ENCODE measurements at regions not wholly inside any gene's neighbourhood (a gene's known extent, or its start where the extent isn't known, plus 50 kb on each side); places are given as distances from the start of the nearest gene placed in this dataset.

GRCh38 chr16:73997971-73998370 is 298.6 kb upstream of the PSMD7 start:
- no peak overlapping the region for H3K4me3 ChIP-seq
- H3K27me3 ChIP-seq, result no peaks in the 10 kb centered on the region
- no peaks in the 10 kb centered on the region for H3K9me3 ChIP-seq (replicated peaks)
- no peaks in the 10 kb centered on the region for H3K4me1 ChIP-seq
- no peak for DNase-seq
- no peaks in the 10 kb centered on the region for H3K36me3 ChIP-seq
- H3K27ac ChIP-seq, result no peak overlapping the region

- no peak overlapping the region for H3K27ac ChIP-seq
- H3K4me3 ChIP-seq, result no peak overlapping the region
- no peak for DNase-seq
- no peaks in the 10 kb centered on the region for H3K27me3 ChIP-seq
- H3K4me1 ChIP-seq, result no peaks in the 10 kb centered on the region
- no peaks in the 10 kb centered on the region for H3K9me3 ChIP-seq (replicated peaks)
- H3K36me3 ChIP-seq, result no peaks in the 10 kb centered on the region
Observed at GRCh38 chr16:73997340-73997711, 299.3 kb upstream of the PSMD7 start.

- H3K27ac ChIP-seq, result no peak overlapping the region
- H3K27me3 ChIP-seq, result no peaks in the 10 kb centered on the region
- no peaks in the 10 kb centered on the region for H3K9me3 ChIP-seq (replicated peaks)
- H3K4me1 ChIP-seq, result no peaks in the 10 kb centered on the region
- no peak for DNase-seq
- H3K4me3 ChIP-seq, result no peak overlapping the region
- no peaks in the 10 kb centered on the region for H3K36me3 ChIP-seq
Observed at GRCh38 chr16:73996624-73997339, 299.8 kb upstream of the PSMD7 start.

DNA sequence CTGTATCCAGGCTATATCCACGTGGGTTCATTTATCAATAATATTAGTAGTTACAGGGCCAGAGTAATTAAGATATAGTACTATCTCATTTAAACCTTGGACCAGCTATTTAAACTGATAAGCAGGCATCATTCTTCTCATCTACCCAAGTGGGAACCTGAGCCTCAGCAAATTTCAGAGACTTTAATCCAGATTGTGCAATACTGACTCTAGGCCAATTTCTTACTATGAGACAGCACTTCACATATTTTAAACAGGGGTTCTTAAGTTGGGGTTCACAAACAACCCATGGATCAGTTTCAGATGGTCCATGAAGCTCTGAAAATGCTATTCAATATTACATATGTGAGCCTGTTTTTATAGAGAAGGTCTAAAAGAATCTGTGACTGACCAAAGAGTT is 302.7 kb upstream of the PSMD7 start:
- Histone ChIP-seq H3K27me3 (no peaks in the 10 kb centered on the region), H3K27ac (no peak overlapping the region), H3K4me1 (no peaks in the 10 kb centered on the region), H3K4me3 (no peak overlapping the region), H3K9me3 (replicated peaks) (no peaks in the 10 kb centered on the region), H3K36me3 (no peaks in the 10 kb centered on the region)
- DNase-seq, result no peak

GRCh38 chr16:73978407-73978784 is 318.2 kb upstream of the PSMD7 start:
- Histone ChIP-seq H3K4me1 (no peaks in the 10 kb centered on the region), H3K9me3 (replicated peaks) (no peaks in the 10 kb centered on the region), H3K27me3 (no peaks in the 10 kb centered on the region), H3K4me3 (no peak overlapping the region), H3K36me3 (no peaks in the 10 kb centered on the region), H3K27ac (no peak overlapping the region)
- DNase-seq, result no peak

DNA sequence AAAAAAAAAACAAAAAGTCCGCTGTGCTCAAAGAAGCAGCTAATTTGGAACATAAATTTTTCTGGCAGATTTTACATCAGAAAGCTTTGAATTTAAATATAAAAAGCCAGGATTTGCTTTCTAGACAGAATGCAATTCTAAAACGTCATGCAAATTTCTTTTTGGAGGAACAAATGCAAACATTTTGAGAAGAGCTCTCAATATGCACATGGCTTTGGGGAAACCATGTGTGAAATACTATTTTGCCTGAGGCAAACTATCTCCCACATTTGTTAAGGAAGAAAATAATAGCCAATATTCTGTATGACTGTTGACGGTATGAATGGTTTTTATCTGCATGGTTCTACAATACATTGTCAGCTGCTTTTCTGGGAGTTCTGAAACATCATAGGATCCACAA is 320.0 kb upstream of the PSMD7 start:
- no peaks in the 10 kb centered on the region for H3K36me3 ChIP-seq
- H3K4me1 ChIP-seq, result no peaks in the 10 kb centered on the region
- H3K9me3 ChIP-seq (replicated peaks), result no peaks in the 10 kb centered on the region
- no peaks in the 10 kb centered on the region for H3K27me3 ChIP-seq
- no peak for DNase-seq
- no peak overlapping the region for H3K4me3 ChIP-seq
- no peak overlapping the region for H3K27ac ChIP-seq

DNA sequence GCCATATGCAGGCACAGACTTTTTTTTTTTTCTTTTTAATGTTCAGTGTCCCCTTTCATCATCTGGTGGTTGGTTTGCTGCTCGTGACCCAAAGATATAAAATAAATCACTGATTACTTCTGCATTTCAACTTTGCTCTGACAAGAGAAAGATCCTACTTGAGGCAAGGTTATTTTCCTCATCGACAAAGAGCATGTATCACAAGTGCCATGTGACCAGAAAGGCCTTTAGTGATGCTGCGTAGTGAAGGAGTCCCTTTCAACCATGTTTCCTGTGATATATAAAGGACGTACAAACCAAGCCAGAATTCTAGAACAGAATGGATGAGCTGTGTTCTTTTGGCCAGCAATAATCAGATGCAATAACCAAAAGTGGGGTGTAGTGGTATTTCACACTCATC is 323.4 kb upstream of the PSMD7 start:
- Histone ChIP-seq H3K4me1 (no peaks in the 10 kb centered on the region), H3K27ac (no peak overlapping the region), H3K27me3 (no peaks in the 10 kb centered on the region), H3K4me3 (no peak overlapping the region), H3K9me3 (replicated peaks) (no peaks in the 10 kb centered on the region), H3K36me3 (no peaks in the 10 kb centered on the region)
- no peak for DNase-seq

GRCh38 chr16:73966851-73967250 is 329.8 kb upstream of the PSMD7 start:
- Histone ChIP-seq H3K4me3 (no peak overlapping the region), H3K36me3 (no peaks in the 10 kb centered on the region), H3K9me3 (replicated peaks) (no peaks in the 10 kb centered on the region), H3K27ac (no peak overlapping the region), H3K4me1 (no peaks in the 10 kb centered on the region), H3K27me3 (no peaks in the 10 kb centered on the region)
- peak; percentile 29 to 34 for DNase-seq

DNA sequence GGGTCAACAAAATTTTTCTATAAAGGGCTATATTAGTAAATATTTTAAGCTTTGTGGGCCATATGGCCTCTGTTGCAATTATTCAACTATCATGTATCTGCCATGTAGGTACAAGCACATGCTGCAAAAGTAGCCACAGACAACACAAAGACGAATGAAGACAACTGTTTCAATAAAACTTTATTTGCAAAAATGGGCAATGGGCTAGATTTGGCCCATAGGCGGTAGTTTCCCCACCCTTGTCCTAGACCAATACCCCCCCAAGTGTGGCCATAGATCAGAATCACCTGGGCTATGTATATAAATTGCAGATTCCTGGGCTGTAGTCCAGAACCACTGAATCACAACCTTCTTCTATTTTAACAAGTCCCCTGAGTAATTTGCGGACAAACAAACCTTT is 331.0 kb upstream of the PSMD7 start:
- Histone ChIP-seq H3K4me3 (no peak overlapping the region), H3K27ac (no peak overlapping the region), H3K36me3 (no peaks in the 10 kb centered on the region), H3K9me3 (replicated peaks) (no peaks in the 10 kb centered on the region), H3K27me3 (no peaks in the 10 kb centered on the region), H3K4me1 (no peaks in the 10 kb centered on the region)
- DNase-seq, result no peak

- Histone ChIP-seq H3K36me3 (no peaks in the 10 kb centered on the region), H3K4me1 (no peaks in the 10 kb centered on the region)
- peak; percentile 37 to 63 for DNase-seq
Observed at GRCh38 chr16:73956587-73957494, 339.8 kb upstream of the PSMD7 start.

GRCh38 chr16:73955702-73956101 is 340.9 kb upstream of the PSMD7 start:
- no peaks in the 10 kb centered on the region for H3K27me3 ChIP-seq
- no peak for DNase-seq
- no peaks in the 10 kb centered on the region for H3K9me3 ChIP-seq (replicated peaks)
- H3K27ac ChIP-seq, result no peak overlapping the region
- no peak overlapping the region for H3K4me3 ChIP-seq
- H3K36me3 ChIP-seq, result no peaks in the 10 kb centered on the region
- H3K4me1 ChIP-seq, result no peaks in the 10 kb centered on the region

More at GRCh38 chr16:73956587-73957494, 339.8 kb upstream of the PSMD7 start:
- Histone ChIP-seq H3K27me3 (no peaks in the 10 kb centered on the region), H3K4me3 (no peak overlapping the region), H3K27ac (no peak overlapping the region), H3K9me3 (replicated peaks) (no peaks in the 10 kb centered on the region)

DNA sequence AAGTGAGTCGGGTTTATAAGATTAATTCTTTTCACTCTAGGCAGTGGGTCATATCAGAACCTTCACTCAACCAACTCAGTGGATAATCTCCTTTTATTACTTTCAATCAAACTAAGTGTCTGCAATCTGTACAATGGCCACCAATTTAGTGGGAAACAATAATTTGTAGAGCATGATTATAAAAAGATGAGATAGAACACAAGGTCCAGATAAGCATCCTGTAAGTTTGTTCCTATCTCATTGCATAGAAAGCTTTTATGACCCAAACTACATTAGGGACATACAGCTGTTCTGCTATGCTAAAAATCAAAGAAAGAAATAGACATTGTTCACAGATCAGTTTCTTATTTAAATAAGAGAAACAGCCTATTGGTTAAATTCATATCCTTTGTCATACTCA is 341.4 kb upstream of the PSMD7 start:
- H3K27ac ChIP-seq, result no peak overlapping the region

DNA sequence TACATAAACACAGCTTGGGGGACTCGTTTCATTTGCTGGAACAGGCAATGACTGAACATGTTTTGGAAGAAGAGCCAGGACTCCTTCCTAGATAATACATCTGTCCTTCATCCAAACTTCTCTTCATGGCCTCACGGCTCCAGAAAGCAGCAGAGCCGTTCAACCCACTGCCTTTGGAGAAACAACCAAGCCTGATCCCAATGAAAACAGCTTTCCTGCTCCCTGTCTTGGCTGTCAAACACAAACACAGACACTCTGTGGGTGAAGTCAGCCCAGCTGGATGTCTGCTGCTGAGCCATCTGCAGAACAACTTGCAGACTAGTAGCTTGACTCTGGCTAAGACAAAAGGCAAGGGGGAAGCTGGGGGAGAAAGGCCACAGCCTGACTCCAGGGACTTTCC is 345.1 kb upstream of the PSMD7 start:
- no peak for DNase-seq
- Histone ChIP-seq H3K4me1 (no peaks in the 10 kb centered on the region), H3K36me3 (no peaks in the 10 kb centered on the region), H3K4me3 (no peak overlapping the region), H3K27me3 (no peaks in the 10 kb centered on the region), H3K27ac (no peak overlapping the region), H3K9me3 (replicated peaks) (no peaks in the 10 kb centered on the region)

More for the DNA sequence above, 341.4 kb upstream of the PSMD7 start:
- DNase-seq, result no peak
- Histone ChIP-seq H3K4me1 (no peaks in the 10 kb centered on the region), H3K9me3 (replicated peaks) (no peaks in the 10 kb centered on the region), H3K4me3 (no peak overlapping the region), H3K36me3 (no peaks in the 10 kb centered on the region), H3K27me3 (no peaks in the 10 kb centered on the region)

DNA sequence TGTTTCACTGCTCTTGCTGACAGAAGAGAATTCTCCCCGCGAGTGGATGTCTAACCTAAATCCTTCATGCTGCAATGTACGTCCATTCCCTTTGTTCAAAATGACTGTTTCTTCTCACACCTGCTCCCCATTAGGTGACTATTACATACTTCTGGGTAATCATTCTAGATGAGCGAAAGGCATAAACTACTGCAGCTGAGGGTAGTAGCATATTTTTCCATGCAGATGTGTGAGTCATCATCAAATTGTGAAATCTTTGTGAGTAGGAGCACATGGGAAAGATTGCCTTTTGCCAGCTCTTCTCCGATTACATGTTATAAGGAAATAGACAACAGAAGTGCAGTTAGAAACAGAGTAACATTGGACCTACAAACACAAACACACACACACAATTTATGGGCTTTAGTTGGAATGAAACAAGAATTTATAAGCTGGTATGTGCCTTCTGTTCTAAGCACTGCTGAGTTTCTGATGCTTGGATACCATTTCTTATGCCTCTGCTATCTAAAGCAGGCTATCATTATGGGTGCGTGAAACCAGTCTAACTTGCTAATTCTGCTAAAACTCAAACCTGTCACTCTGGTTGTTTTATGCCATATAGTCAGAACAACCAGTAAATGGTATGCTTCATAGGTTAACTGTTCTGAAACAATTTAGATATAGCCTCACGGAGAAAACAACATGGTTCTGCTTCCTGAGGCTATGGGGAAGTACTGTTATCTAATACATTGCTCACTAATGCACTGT is 346.9 kb upstream of the PSMD7 start:
- Histone ChIP-seq H3K9me3 (replicated peaks) (no peaks in the 10 kb centered on the region), H3K4me3 (no peak overlapping the region), H3K27me3 (no peaks in the 10 kb centered on the region), H3K4me1 (no peaks in the 10 kb centered on the region), H3K36me3 (no peaks in the 10 kb centered on the region), H3K27ac (no peak overlapping the region)
- no peak for DNase-seq

DNA sequence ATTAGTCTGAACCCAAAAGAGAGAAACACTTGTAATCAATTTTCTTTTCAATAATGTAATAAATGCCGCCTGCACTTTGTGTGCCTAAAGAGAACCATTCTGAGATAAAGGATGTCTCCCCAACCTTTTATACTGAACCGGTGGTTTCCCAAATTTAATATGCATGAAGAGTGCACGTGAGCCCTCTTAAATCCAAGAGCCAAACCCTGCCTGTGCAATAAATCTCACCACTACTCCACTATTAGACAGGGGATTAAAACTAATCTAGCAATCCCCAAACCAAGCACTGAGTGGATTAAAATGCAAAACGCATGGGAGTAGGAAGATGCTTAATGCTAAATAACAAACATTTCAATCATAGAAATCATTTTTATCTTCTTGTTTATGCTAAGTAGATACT is 351.0 kb upstream of the PSMD7 start:
- DNase-seq, result no peak
- Histone ChIP-seq H3K27ac (no peak overlapping the region), H3K27me3 (no peaks in the 10 kb centered on the region), H3K36me3 (no peaks in the 10 kb centered on the region), H3K9me3 (replicated peaks) (no peaks in the 10 kb centered on the region), H3K4me1 (no peaks in the 10 kb centered on the region), H3K4me3 (no peak overlapping the region)

All from SJCRH30 (cell line).